ENCODE measurements at regions not wholly inside any gene's neighbourhood (a gene's known extent, or its start where the extent isn't known, plus 50 kb on each side); places are given as distances from the start of the nearest gene placed in this dataset.

DNA sequence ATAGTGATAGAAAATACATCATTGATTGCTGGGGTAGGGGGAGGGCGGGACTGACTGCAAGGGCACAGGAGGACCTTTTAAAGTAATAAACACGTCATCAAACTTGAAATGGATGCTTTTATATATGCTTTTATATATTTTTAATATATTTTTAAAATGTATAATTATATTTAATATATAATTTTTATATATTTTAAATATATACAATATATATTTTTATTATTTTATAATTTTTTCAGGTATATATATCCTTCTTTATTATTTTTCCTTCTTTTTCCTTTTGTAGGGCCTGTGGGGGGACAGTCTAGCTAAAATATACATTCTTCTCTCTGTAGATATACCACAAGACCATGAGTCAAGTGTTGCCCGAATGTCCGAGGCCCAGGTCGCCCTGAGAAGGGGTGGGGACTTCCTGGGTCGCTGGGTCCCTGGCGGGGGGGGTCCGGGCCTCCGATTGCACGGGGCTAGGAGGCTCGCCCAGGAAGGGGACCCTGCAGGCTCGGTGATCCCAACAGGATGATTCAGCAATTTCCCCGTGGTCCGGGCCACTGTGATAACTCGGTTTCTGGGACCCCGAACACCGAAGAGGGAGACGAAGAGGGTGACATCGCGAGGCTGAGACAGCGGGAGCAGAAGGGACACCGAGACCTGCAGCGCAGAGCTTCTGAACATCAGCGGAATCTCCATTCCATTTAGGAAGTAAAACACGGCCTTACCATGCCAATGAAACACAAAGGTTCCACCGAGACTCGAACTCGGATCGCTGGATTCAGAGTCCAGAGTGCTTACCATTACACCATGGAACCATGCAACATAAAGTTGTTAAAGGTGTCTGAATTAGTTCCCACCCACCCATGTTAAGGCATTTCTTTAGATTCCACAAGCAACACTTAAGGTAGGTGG lies 112.5 kb upstream of the NBPF11 start (continued):
- TF ChIP-seq, protein P1, sequence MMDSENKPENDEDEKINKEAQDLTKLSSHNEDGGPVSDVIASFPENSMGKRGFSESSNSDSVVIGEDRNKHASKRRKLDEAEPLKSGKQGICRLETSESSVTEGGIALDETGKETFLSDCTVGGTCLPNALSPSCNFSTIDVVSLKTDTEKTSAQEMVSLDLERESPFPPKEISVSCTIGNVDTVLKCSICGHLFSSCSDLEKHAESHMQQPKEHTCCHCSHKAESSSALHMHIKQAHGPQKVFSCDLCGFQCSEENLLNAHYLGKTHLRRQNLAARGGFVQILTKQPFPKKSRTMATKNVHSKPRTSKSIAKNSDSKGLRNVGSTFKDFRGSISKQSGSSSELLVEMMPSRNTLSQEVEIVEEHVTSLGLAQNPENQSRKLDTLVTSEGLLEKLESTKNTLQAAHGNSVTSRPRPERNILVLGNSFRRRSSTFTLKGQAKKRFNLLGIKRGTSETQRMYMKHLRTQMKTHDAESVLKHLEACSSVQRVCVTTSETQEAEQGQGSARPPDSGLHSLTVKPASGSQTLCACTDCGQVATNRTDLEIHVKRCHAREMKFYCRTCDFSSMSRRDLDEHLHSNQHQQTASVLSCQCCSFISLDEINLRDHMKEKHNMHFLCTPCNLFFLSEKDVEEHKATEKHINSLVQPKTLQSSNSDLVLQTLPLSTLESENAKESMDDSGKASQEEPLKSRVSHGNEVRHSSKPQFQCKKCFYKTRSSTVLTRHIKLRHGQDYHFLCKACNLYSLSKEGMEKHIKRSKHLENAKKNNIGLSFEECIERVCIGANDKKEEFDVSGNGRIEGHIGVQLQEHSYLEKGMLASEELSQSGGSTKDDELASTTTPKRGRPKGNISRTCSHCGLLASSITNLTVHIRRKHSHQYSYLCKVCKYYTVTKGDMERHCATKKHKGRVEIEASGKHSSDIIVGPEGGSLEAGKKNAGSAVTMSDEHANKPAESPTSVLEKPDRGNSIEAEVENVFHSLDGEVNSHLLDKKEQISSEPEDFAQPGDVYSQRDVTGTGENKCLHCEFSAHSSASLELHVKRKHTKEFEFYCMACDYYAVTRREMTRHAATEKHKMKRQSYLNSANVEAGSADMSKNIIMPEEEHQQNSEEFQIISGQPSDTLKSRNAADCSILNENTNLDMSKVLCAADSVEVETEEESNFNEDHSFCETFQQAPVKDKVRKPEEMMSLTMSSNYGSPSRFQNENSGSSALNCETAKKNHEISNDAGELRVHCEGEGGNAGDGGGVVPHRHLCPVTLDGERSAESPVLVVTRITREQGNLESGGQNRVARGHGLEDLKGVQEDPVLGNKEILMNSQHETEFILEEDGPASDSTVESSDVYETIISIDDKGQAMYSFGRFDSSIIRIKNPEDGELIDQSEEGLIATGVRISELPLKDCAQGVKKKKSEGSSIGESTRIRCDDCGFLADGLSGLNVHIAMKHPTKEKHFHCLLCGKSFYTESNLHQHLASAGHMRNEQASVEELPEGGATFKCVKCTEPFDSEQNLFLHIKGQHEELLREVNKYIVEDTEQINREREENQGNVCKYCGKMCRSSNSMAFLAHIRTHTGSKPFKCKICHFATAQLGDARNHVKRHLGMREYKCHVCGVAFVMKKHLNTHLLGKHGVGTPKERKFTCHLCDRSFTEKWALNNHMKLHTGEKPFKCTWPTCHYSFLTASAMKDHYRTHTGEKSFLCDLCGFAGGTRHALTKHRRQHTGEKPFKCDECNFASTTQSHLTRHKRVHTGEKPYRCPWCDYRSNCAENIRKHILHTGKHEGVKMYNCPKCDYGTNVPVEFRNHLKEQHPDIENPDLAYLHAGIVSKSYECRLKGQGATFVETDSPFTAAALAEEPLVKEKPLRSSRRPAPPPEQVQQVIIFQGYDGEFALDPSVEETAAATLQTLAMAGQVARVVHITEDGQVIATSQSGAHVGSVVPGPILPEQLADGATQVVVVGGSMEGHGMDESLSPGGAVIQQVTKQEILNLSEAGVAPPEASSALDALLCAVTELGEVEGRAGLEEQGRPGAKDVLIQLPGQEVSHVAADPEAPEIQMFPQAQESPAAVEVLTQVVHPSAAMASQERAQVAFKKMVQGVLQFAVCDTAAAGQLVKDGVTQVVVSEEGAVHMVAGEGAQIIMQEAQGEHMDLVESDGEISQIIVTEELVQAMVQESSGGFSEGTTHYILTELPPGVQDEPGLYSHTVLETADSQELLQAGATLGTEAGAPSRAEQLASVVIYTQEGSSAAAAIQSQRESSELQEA (IDR thresholded peaks at IDR 0.05; ENCODE audit: low read depth), result peak; percentile 72
- TF ChIP-seq, protein P2, sequence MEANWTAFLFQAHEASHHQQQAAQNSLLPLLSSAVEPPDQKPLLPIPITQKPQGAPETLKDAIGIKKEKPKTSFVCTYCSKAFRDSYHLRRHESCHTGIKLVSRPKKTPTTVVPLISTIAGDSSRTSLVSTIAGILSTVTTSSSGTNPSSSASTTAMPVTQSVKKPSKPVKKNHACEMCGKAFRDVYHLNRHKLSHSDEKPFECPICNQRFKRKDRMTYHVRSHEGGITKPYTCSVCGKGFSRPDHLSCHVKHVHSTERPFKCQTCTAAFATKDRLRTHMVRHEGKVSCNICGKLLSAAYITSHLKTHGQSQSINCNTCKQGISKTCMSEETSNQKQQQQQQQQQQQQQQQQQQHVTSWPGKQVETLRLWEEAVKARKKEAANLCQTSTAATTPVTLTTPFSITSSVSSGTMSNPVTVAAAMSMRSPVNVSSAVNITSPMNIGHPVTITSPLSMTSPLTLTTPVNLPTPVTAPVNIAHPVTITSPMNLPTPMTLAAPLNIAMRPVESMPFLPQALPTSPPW (CRISPR knock-in tag; IDR thresholded peaks at IDR 0.05), result peak; percentile 85
- TF ChIP-seq, protein P3, sequence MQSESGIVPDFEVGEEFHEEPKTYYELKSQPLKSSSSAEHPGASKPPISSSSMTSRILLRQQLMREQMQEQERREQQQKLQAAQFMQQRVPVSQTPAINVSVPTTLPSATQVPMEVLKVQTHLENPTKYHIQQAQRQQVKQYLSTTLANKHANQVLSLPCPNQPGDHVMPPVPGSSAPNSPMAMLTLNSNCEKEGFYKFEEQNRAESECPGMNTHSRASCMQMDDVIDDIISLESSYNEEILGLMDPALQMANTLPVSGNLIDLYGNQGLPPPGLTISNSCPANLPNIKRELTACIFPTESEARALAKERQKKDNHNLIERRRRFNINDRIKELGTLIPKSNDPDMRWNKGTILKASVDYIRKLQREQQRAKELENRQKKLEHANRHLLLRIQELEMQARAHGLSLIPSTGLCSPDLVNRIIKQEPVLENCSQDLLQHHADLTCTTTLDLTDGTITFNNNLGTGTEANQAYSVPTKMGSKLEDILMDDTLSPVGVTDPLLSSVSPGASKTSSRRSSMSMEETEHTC (IDR thresholded peaks at IDR 0.05), result 0 out of 2 replicates have a peak, but pooled peaks have one; percentile 23
- TF ChIP-seq, protein P4, sequence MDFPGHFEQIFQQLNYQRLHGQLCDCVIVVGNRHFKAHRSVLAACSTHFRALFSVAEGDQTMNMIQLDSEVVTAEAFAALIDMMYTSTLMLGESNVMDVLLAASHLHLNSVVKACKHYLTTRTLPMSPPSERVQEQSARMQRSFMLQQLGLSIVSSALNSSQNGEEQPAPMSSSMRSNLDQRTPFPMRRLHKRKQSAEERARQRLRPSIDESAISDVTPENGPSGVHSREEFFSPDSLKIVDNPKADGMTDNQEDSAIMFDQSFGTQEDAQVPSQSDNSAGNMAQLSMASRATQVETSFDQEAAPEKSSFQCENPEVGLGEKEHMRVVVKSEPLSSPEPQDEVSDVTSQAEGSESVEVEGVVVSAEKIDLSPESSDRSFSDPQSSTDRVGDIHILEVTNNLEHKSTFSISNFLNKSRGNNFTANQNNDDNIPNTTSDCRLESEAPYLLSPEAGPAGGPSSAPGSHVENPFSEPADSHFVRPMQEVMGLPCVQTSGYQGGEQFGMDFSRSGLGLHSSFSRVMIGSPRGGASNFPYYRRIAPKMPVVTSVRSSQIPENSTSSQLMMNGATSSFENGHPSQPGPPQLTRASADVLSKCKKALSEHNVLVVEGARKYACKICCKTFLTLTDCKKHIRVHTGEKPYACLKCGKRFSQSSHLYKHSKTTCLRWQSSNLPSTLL (IDR thresholded peaks at IDR 0.05), result peak; percentile 81
- no peak for TF ChIP-seq SIRT6 (IDR thresholded peaks at IDR 0.05; ENCODE audit: low read depth, low read length)
- TF ChIP-seq, protein P5, sequence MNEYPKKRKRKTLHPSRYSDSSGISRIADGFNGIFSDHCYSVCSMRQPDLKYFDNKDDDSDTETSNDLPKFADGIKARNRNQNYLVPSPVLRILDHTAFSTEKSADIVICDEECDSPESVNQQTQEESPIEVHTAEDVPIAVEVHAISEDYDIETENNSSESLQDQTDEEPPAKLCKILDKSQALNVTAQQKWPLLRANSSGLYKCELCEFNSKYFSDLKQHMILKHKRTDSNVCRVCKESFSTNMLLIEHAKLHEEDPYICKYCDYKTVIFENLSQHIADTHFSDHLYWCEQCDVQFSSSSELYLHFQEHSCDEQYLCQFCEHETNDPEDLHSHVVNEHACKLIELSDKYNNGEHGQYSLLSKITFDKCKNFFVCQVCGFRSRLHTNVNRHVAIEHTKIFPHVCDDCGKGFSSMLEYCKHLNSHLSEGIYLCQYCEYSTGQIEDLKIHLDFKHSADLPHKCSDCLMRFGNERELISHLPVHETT (CRISPR knock-in tag; conservative IDR thresholded peaks at IDR 0.05 in 1 of 2, IDR thresholded peaks at IDR 0.05 in 1 of 2), result no peak
- TF ChIP-seq, protein P6, sequence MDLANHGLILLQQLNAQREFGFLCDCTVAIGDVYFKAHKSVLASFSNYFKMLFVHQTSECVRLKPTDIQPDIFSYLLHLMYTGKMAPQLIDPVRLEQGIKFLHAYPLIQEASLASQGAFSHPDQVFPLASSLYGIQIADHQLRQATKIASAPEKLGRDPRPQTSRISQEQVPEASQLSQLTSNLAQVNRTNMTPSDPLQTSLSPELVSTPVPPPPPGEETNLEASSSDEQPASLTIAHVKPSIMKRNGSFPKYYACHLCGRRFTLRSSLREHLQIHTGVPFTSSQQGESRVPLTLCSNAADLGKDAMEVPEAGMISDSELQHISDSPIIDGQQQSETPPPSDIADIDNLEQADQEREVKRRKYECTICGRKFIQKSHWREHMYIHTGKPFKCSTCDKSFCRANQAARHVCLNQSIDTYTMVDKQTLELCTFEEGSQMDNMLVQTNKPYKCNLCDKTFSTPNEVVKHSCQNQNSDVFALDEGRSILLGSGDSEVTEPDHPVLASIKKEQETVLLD (IDR thresholded peaks at IDR 0.05), result peak; percentile 81; the same call in 1 of the 2 replicates
- peak; percentile 80; the same call in 1 of the 2 replicates for TF ChIP-seq MTA3 (IDR thresholded peaks at IDR 0.05; ENCODE audit: borderline replicate concordance)

Data from K562 (cell line).